Calu3 (cell line): ENCODE measurements at regions not wholly inside any gene's neighbourhood (a gene's known extent, or its start where the extent isn't known, plus 50 kb on each side); places are given as distances from the start of the nearest gene placed in this dataset.

Experiments
- BruUV-seq: library from RNA; stranded (reverse); fragments of 400-500 nt; replicated peaks from 2 replicates; lab custom pipeline; 2021; lab: Mats Ljungman, UMichigan
- CTCF ChIA-PET: fragments of 300-600 bp; sonication (Branson Sonifier 250); formaldehyde crosslinking; loops from one replicate; lab custom pipeline; 2022; ENCODE audit warnings: antibody characterized with exemption; lab: Charles Lee
- DNase-seq: peaks from one replicate; pipeline ENCODE4 v3.0.0; 2022
- H3K27ac Mint-ChIP-seq: one replicate; pipeline ENCODE4 v1.8.0; 2022; ENCODE audit warnings: mixed read lengths; ENCODE audit not compliant: unreplicated experiment
- H3K27me3 Mint-ChIP-seq: one replicate; pipeline ENCODE4 v1.8.0; 2022; ENCODE audit warnings: mixed read lengths; ENCODE audit not compliant: unreplicated experiment
- H3K36me3 Mint-ChIP-seq: one replicate; pipeline ENCODE4 v1.8.0; 2022; ENCODE audit warnings: mild to moderate bottlenecking, moderate library complexity, mixed read lengths; ENCODE audit not compliant: insufficient read depth, unreplicated experiment
- H3K4me1 Mint-ChIP-seq: one replicate; pipeline ENCODE4 v1.8.0; 2022; ENCODE audit warnings: mild to moderate bottlenecking, low read depth, mixed read lengths; ENCODE audit not compliant: unreplicated experiment
- H3K4me3 Mint-ChIP-seq: one replicate; pipeline ENCODE4 v1.8.0; 2022; ENCODE audit warnings: mild to moderate bottlenecking, low read depth, moderate library complexity, mixed read lengths; ENCODE audit not compliant: unreplicated experiment
- H3K9me3 Mint-ChIP-seq: one replicate; pipeline ENCODE4 v1.8.0; 2022; ENCODE audit warnings: low read depth, mixed read lengths; ENCODE audit not compliant: unreplicated experiment
- CTCF ChIP-seq: fragments of 200-600 bp; IDR thresholded peaks from one replicate; pipeline ENCODE4 v1.8.0; 2022; ENCODE audit warnings: antibody characterized with exemption; ENCODE audit not compliant: unreplicated experiment
- intact Hi-C: fragments of 100-400 bp; cut with micrococcal nuclease; formaldehyde crosslinking; loops from one replicate; pipeline ENCODE4 v1.10.0; 2022; ENCODE audit not compliant: unreplicated experiment

GRCh38 chr4:108292229-108292628 is 123.5 kb upstream of the LEF1 start:
- no TSS peak for BruUV-seq
- CTCF ChIA-PET = no interaction called here
- DNase-seq = no peak
- Mint-ChIP-seq H3K4me3 (no peak overlapping the region), H3K4me1 (no peaks in the 10 kb centered on the region), H3K9me3 (no peaks in the 10 kb centered on the region), H3K27me3 (no peaks in the 10 kb centered on the region), H3K27ac (no peak overlapping the region), H3K36me3 (no peaks in the 10 kb centered on the region)
- intact Hi-C loops = no loop called here
- no peak for TF ChIP-seq CTCF

- Mint-ChIP-seq H3K4me1 (no peaks in the 10 kb centered on the region), H3K36me3 (no peaks in the 10 kb centered on the region), H3K4me3 (no peak overlapping the region), H3K27me3 (no peaks in the 10 kb centered on the region), H3K9me3 (no peaks in the 10 kb centered on the region), H3K27ac (no peak overlapping the region)
- CTCF ChIA-PET = interaction anchor here (0.6 kb wide), 1 partner anchor 1586 kb away, joined by 3 read pairs; no protein-coding TSS in a partner anchor
- no peak for DNase-seq
- intact Hi-C loops = no loop called here
- no TSS peak for BruUV-seq
- no peak for TF ChIP-seq CTCF
Observed at GRCh38 chr4:108291137-108291536, 122.4 kb upstream of the LEF1 start.

- no peaks in the 10 kb centered on the region for H3K27me3 Mint-ChIP-seq
- intact Hi-C loops = no loop called here
- H3K4me3 Mint-ChIP-seq = no peak overlapping the region
- TF ChIP-seq CTCF = no peak
- CTCF ChIA-PET = no interaction called here
- H3K4me1 Mint-ChIP-seq = no peaks in the 10 kb centered on the region
- no peak for DNase-seq
- BruUV-seq = no TSS peak
- H3K9me3 Mint-ChIP-seq = no peaks in the 10 kb centered on the region
- H3K27ac Mint-ChIP-seq = no peak overlapping the region
- H3K36me3 Mint-ChIP-seq = no peaks in the 10 kb centered on the region
Observed at GRCh38 chr4:108287834-108288413, 119.2 kb upstream of the LEF1 start.

GRCh38 chr4:108280072-108280471 is 111.3 kb upstream of the LEF1 start:
- BruUV-seq = no TSS peak
- H3K4me3 Mint-ChIP-seq = no peak overlapping the region
- intact Hi-C loops = no loop called here
- H3K27ac Mint-ChIP-seq = no peak overlapping the region
- H3K27me3 Mint-ChIP-seq = no peaks in the 10 kb centered on the region
- TF ChIP-seq CTCF = no peak
- CTCF ChIA-PET = no interaction called here
- no peaks in the 10 kb centered on the region for H3K4me1 Mint-ChIP-seq
- H3K36me3 Mint-ChIP-seq = no peaks in the 10 kb centered on the region
- peaks cover 2% of the 10 kb centered on the region for H3K9me3 Mint-ChIP-seq
- DNase-seq = no peak
